ENCODE measurements at regions not wholly inside any gene's neighbourhood (a gene's known extent, or its start where the extent isn't known, plus 50 kb on each side); places are given as distances from the start of the nearest gene placed in this dataset.
A peak's percentile ranks its signal among the peaks of the same experiment; 100 is the strongest.

- no TSS peak for BruUV-seq (replicated peaks)
Measured at GRCh38 chr2:145325485-145325884, 805.6 kb upstream of the ZEB2 start.

GRCh38 chr2:145324748-145325147 is 804.8 kb upstream of the ZEB2 start:
- CTCF ChIA-PET: interaction anchor here (0.6 kb wide), 1 partner anchor 1743 kb away, joined by 3 read pairs; no protein-coding TSS in a partner anchor
- H3K4me1 Mint-ChIP-seq (ENCODE audit: insufficient read depth, unreplicated experiment): peaks cover 13% of the 10 kb centered on the region
- no peak for TF ChIP-seq CTCF (IDR thresholded peaks at IDR 0.05; ENCODE audit: unreplicated experiment)

More at GRCh38 chr2:145325485-145325884, 805.6 kb upstream of the ZEB2 start:
- Mint-ChIP-seq H3K27ac (ENCODE audit: low read depth, unreplicated experiment) (no peak overlapping the region), H3K4me3 (ENCODE audit: unreplicated experiment) (no peak overlapping the region), H3K36me3 (ENCODE audit: insufficient read depth, unreplicated experiment) (no peaks in the 10 kb centered on the region), H3K9me3 (ENCODE audit: unreplicated experiment) (no peaks in the 10 kb centered on the region), H3K4me1 (ENCODE audit: insufficient read depth, unreplicated experiment) (peaks cover 13% of the 10 kb centered on the region), H3K27me3 (ENCODE audit: insufficient read depth, unreplicated experiment) (no peaks in the 10 kb centered on the region)
- ChIA-PET CTCF (no interaction called here), POLR2A (interaction anchor here (0.5 kb wide), 1 partner anchor 55 kb away, joined by 3 read pairs; no protein-coding TSS in a partner anchor)
- intact Hi-C loops (cut with micrococcal nuclease): no loop called here
- TF ChIP-seq CTCF (IDR thresholded peaks at IDR 0.05; ENCODE audit: unreplicated experiment): no peak
- peak; percentile 48 for DNase-seq (ENCODE audit: unreplicated experiment)

GRCh38 chr2:145323512-145323911 is 803.6 kb upstream of the ZEB2 start:
- H3K9me3 Mint-ChIP-seq (ENCODE audit: unreplicated experiment): no peaks in the 10 kb centered on the region
- peak overlapping the region; percentile 2 for H3K27ac Mint-ChIP-seq (ENCODE audit: low read depth, unreplicated experiment)
- no peak for TF ChIP-seq CTCF (IDR thresholded peaks at IDR 0.05; ENCODE audit: unreplicated experiment)
- CTCF ChIA-PET: interaction anchor here (0.7 kb wide), 1 partner anchor 26 kb away, joined by 3 read pairs; no protein-coding TSS in a partner anchor
- intact Hi-C loops (cut with micrococcal nuclease): no loop called here
- no peaks in the 10 kb centered on the region for H3K27me3 Mint-ChIP-seq (ENCODE audit: insufficient read depth, unreplicated experiment)
- peaks cover 13% of the 10 kb centered on the region for H3K4me1 Mint-ChIP-seq (ENCODE audit: insufficient read depth, unreplicated experiment)
- DNase-seq (ENCODE audit: unreplicated experiment): peak; percentile 31
- no TSS peak for BruUV-seq (replicated peaks)
- no peaks in the 10 kb centered on the region for H3K36me3 Mint-ChIP-seq (ENCODE audit: insufficient read depth, unreplicated experiment)
- POLR2A ChIA-PET: interaction anchor here (1.1 kb wide), 1 partner anchor 34 kb away, joined by 3 read pairs; no protein-coding TSS in a partner anchor
- no peak overlapping the region for H3K4me3 Mint-ChIP-seq (ENCODE audit: unreplicated experiment)

More at GRCh38 chr2:145324748-145325147, 804.8 kb upstream of the ZEB2 start:
- H3K4me3 Mint-ChIP-seq (ENCODE audit: unreplicated experiment): no peak overlapping the region
- no peak overlapping the region for H3K27ac Mint-ChIP-seq (ENCODE audit: low read depth, unreplicated experiment)
- no peaks in the 10 kb centered on the region for H3K27me3 Mint-ChIP-seq (ENCODE audit: insufficient read depth, unreplicated experiment)
- no peaks in the 10 kb centered on the region for H3K36me3 Mint-ChIP-seq (ENCODE audit: insufficient read depth, unreplicated experiment)
- POLR2A ChIA-PET: no interaction called here
- no TSS peak for BruUV-seq (replicated peaks)
- no peaks in the 10 kb centered on the region for H3K9me3 Mint-ChIP-seq (ENCODE audit: unreplicated experiment)
- intact Hi-C loops (cut with micrococcal nuclease): no loop called here
- DNase-seq (ENCODE audit: unreplicated experiment): no peak

GRCh38 chr2:145321344-145321743 is 801.4 kb upstream of the ZEB2 start:
- BruUV-seq (replicated peaks): no TSS peak
- CTCF ChIA-PET: no interaction called here
- H3K36me3 Mint-ChIP-seq (ENCODE audit: insufficient read depth, unreplicated experiment): no peaks in the 10 kb centered on the region
- intact Hi-C loops (cut with micrococcal nuclease): no loop called here
- peaks cover 7% of the 10 kb centered on the region for H3K4me1 Mint-ChIP-seq (ENCODE audit: insufficient read depth, unreplicated experiment)
- H3K4me3 Mint-ChIP-seq (ENCODE audit: unreplicated experiment): no peak overlapping the region
- H3K9me3 Mint-ChIP-seq (ENCODE audit: unreplicated experiment): no peaks in the 10 kb centered on the region
- no peak for DNase-seq (ENCODE audit: unreplicated experiment)
- no peak overlapping the region for H3K27ac Mint-ChIP-seq (ENCODE audit: low read depth, unreplicated experiment)
- TF ChIP-seq CTCF (IDR thresholded peaks at IDR 0.05; ENCODE audit: unreplicated experiment): no peak
- POLR2A ChIA-PET: no interaction called here
- H3K27me3 Mint-ChIP-seq (ENCODE audit: insufficient read depth, unreplicated experiment): no peaks in the 10 kb centered on the region

Data from MCF 10A (cell line).